Large intestine (tissue), 3 donors: ENCODE measurements at regions not wholly inside any gene's neighbourhood (a gene's known extent, or its start where the extent isn't known, plus 50 kb on each side); places are given as distances from the start of the nearest gene placed in this dataset.
"Not testable (repeated sequence)": the region's sequence is repeated elsewhere in the genome, so short reads cannot be mapped to it uniquely, and the experiment has no call there.

Source experiments
- DNase-seq, 2 donors: peaks; one replicate each; pipeline versions ENCODE4 v3.0.0 to v3.0.0-alpha.2; 2013
- H3K27ac ChIP-seq: one replicate; pipeline ENCODE4 v1.5.1; 2013; ENCODE audit warnings: low read length
- H3K27me3 ChIP-seq: 2 replicates; pipeline ENCODE4 v1.6.1; 2013; ENCODE audit warnings: low read length; ENCODE audit not compliant: control insufficient read depth, insufficient read depth
- H3K36me3 ChIP-seq: 2 replicates; pipeline ENCODE4 v1.6.1; 2013; ENCODE audit warnings: low read length; ENCODE audit not compliant: control insufficient read depth, insufficient read depth
- H3K4me1 ChIP-seq: one replicate; pipeline ENCODE4 v1.6.1; 2013; ENCODE audit warnings: low read length; ENCODE audit not compliant: control insufficient read depth, insufficient read depth
- H3K4me3 ChIP-seq: one replicate; pipeline ENCODE4 v1.5.1; 2013; ENCODE audit warnings: low read length
- H3K9me3 ChIP-seq: one replicate; pipeline ENCODE4 v1.6.1; 2013; ENCODE audit warnings: mild to moderate bottlenecking, low read depth, low read length, moderate library complexity; ENCODE audit not compliant: control insufficient read depth
- WGBS: methylation state at CpG from one replicate; pipeline ENCODE4 v1.1.5; 2013; ENCODE audit warnings: low lambda C conversion rate; ENCODE audit not compliant: insufficient coverage; 5-methylcytosine and 5-hydroxymethylcytosine counted together

- Histone ChIP-seq H3K27me3 (no peaks in the 10 kb centered on the region), H3K4me3 (no peak overlapping the region), H3K9me3 (peaks cover 4% of the 10 kb centered on the region), H3K27ac (no peak overlapping the region), H3K4me1 (no peaks in the 10 kb centered on the region), H3K36me3 (no peaks in the 10 kb centered on the region)
- no peak for DNase-seq
- no CpG with 5 or more reads among the region's 1 CpG for WGBS
These were observed 721.9 kb downstream of the BRINP1 start for GRCh38 chr9:118647331-118647730.

- Histone ChIP-seq H3K4me1 (no peaks in the 10 kb centered on the region), H3K4me3 (no peak overlapping the region), H3K36me3 (no peaks in the 10 kb centered on the region), H3K27ac (no peak overlapping the region), H3K27me3 (no peaks in the 10 kb centered on the region), H3K9me3 (no peaks in the 10 kb centered on the region)
- DNase-seq, result no peak
These were observed 718.8 kb downstream of the BRINP1 start for GRCh38 chr9:118650417-118650816.

DNA sequence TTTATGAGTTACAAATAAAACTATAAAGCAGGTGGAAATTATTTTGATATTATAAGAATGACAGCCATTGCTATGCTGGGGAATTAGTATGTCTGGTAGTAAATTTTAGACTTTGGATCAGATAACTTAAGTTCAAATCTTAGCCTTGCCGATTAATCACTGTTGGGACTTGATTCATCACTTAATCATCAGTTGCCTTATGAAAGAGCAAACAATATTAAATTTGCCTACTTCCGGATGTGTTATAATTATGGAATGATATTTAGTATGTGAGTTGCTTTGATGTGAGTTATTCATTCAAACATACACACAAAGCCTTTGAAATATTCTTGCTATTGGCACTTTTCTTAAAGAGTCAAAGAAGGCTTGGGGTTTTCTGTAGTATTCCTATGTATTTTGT is 717.7 kb downstream of the BRINP1 start:
- no CpG with 5 or more reads among the region's 2 CpGs for WGBS

GRCh38 chr9:118652258-118652657 is 717.0 kb downstream of the BRINP1 start:
- no peak for DNase-seq
- Histone ChIP-seq H3K27ac (no peak overlapping the region), H3K4me1 (no peaks in the 10 kb centered on the region), H3K36me3 (no peaks in the 10 kb centered on the region), H3K9me3 (no peaks in the 10 kb centered on the region), H3K27me3 (no peaks in the 10 kb centered on the region), H3K4me3 (no peak overlapping the region)
- 71% methylated on average over 1 of the region's 2 CpGs for WGBS

More for the DNA sequence above, 717.7 kb downstream of the BRINP1 start:
- no peaks in the 10 kb centered on the region for H3K4me1 ChIP-seq
- no peak overlapping the region for H3K27ac ChIP-seq
- no peaks in the 10 kb centered on the region for H3K36me3 ChIP-seq
- H3K9me3 ChIP-seq, result no peaks in the 10 kb centered on the region
- no peak for DNase-seq
- no peaks in the 10 kb centered on the region for H3K27me3 ChIP-seq
- no peak overlapping the region for H3K4me3 ChIP-seq

DNA sequence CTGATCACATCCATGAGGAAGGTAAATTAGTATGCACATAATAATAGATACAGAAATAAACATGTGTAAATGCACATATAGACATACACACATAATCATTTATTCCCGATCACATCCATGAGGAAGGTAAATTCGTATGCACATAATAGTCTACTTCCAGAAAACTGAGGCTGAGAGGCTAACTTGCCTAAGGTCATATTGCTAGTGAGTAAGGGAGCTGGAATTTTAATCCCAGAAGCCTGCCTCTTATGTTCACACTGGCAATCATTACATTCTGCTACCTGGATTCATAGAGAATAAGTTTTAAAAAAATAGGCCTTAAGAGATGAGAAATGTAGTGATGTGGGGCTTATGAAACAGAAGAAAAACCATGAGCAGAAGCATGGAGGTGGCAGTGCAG is 716.3 kb downstream of the BRINP1 start:
- DNase-seq, result no peak
- WGBS, result no CpG with 5 or more reads among the region's 2 CpGs
- no peaks in the 10 kb centered on the region for H3K27me3 ChIP-seq

GRCh38 chr9:118659011-118659410 is 710.2 kb downstream of the BRINP1 start:
- no peak overlapping the region for H3K4me3 ChIP-seq
- no peak overlapping the region for H3K27ac ChIP-seq
- no peaks in the 10 kb centered on the region for H3K36me3 ChIP-seq
- no peaks in the 10 kb centered on the region for H3K27me3 ChIP-seq
- 93% methylated on average over 4 of the region's 6 CpGs for WGBS
- H3K9me3 ChIP-seq, result no peaks in the 10 kb centered on the region
- H3K4me1 ChIP-seq, result no peaks in the 10 kb centered on the region
- no peak for DNase-seq

More for the DNA sequence above, 716.3 kb downstream of the BRINP1 start:
- Histone ChIP-seq H3K27ac (no peak overlapping the region), H3K4me1 (no peaks in the 10 kb centered on the region), H3K4me3 (no peak overlapping the region), H3K9me3 (no peaks in the 10 kb centered on the region), H3K36me3 (no peaks in the 10 kb centered on the region)

- H3K27ac ChIP-seq, result no peak overlapping the region
- H3K4me1 ChIP-seq, result no peaks in the 10 kb centered on the region
- H3K9me3 ChIP-seq, result no peaks in the 10 kb centered on the region
- no peaks in the 10 kb centered on the region for H3K27me3 ChIP-seq
- no peak for DNase-seq
- H3K36me3 ChIP-seq, result no peaks in the 10 kb centered on the region
- no peak overlapping the region for H3K4me3 ChIP-seq
- 67% methylated on average over 1 of the region's 4 CpGs for WGBS
These were observed 703.9 kb downstream of the BRINP1 start for GRCh38 chr9:118665226-118665919.

DNA sequence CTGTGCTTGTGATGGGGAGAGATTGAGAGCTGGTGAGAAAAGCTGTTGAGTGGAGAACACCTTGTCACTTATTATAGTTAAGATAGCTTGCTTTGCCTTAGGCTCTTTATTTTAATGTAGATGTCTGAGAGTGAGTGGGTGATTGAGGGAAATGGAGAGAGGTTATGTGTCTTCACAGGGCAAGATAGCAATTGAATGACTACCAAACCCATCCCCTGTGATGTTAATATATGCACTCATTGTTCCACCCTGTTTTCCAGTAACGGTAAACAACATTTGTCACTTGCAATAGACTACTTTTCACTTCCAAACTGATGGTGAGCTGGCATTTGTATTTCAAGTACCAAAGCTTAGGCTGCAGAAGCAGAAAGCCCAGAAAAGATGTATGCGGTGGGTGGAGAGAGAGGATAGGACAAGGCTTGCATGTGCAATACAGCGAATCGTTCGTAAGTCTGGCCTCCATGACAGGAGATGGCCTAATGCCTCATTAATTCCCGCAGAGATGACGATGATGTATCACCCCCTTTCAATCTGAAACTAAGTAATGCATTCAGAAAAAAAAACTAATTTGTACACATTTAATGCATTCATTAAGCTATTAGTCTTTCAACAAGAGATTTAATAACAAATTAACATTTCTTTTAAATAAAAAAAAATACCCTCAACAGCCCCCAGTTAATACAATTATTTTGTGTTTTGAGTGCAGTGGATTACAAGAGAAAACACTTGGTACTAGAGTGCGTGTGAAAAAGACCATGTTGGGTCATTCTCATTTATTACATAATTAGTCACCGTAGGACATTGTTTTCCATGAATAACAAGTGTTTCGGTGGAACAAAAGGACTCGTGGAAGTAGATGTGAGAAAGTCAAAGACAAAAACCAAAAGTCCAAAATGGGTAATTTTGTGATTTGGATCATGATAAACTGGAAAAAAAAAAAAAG is 699.0 kb downstream of the BRINP1 start:
- Histone ChIP-seq H3K4me1 (no peaks in the 10 kb centered on the region), H3K9me3 (no peaks in the 10 kb centered on the region), H3K27ac (no peak overlapping the region), H3K27me3 (no peaks in the 10 kb centered on the region), H3K36me3 (no peaks in the 10 kb centered on the region), H3K4me3 (no peak overlapping the region)
- WGBS, result 68% methylated on average over 3 of the region's 11 CpGs
- no peak for DNase-seq

GRCh38 chr9:118674942-118675341 is 694.3 kb downstream of the BRINP1 start:
- WGBS, result 80% methylated on average over 1 of the region's 5 CpGs

DNA sequence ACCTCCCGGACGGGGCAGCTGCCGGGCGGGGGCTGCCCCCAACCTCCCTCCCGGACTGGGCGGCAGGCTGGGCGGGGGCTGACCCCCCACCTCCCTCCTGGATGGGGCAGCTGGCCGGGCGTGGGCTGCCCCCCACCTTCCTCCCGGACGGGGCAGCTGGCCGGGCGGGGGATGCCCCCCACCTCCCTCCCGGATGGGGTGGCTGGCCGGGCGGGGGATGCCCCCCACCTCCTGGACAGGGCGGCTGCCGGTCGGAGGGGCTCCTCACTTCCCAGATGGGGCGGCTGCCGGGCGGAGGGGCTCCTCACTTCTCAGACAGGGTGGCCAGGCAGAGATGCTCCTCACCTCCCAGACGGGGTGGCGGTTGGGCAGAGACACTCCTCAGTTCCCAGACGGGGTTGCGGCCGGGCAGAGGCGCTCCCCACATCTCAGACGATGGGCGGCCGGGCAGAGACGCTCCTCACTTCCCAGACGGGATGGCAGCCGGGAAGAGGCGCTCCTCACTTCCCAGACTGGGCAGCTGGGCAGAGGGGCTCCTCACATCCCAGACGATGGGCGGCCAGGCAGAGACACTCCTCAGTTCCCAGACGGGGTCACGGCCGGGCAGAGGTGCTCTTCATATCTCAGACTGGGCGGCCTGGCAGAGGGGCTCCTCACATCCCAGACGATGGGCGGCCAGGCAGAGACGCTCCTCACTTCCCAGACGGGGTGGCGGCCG is 691.1 kb downstream of the BRINP1 start:
- H3K27me3 ChIP-seq, DNase-seq, H3K36me3 ChIP-seq, H3K9me3 ChIP-seq, H3K27ac ChIP-seq, H3K4me1 ChIP-seq, H3K4me3 ChIP-seq: not testable (repeated sequence)
- no CpG with 5 or more reads among the region's 47 CpGs for WGBS

More at GRCh38 chr9:118674942-118675341, 694.3 kb downstream of the BRINP1 start:
- peaks cover 7% of the 10 kb centered on the region for H3K9me3 ChIP-seq
- no peak overlapping the region for H3K4me3 ChIP-seq
- no peaks in the 10 kb centered on the region for H3K4me1 ChIP-seq
- DNase-seq, result no peak
- no peak overlapping the region for H3K27ac ChIP-seq
- H3K27me3 ChIP-seq, result no peaks in the 10 kb centered on the region
- no peaks in the 10 kb centered on the region for H3K36me3 ChIP-seq
